Activated CD8-positive, alpha-beta memory T cell treated with anti-CD3 and anti-CD28 coated beads for 36 hours (primary cell): ENCODE measurements at regions not wholly inside any gene's neighbourhood (a gene's known extent, or its start where the extent isn't known, plus 50 kb on each side); places are given as distances from the start of the nearest gene placed in this dataset.

Experiments
- CTCF ChIA-PET: fragments of 350-600 bp; sonication (Branson Sonifier 250); formaldehyde crosslinking; loops from one replicate; lab custom pipeline; 2021; ENCODE audit warnings: antibody characterized with exemption; lab: Charles Lee
- POLR2A ChIA-PET: fragments of 350-600 bp; sonication (Branson Sonifier 250); formaldehyde crosslinking; loops from one replicate; lab custom pipeline; 2021; ENCODE audit warnings: antibody characterized with exemption; lab: Charles Lee

GRCh38 chr18:10030816-10031541 lies 117.2 kb downstream of the VAPA start:
- ChIA-PET CTCF (no interaction called here), POLR2A (no interaction called here)

- POLR2A ChIA-PET = no interaction called here
Measured at GRCh38 chr18:10032331-10033015, 118.7 kb downstream of the VAPA start.

GRCh38 chr18:10033016-10033399 lies 119.2 kb downstream of the VAPA start:
- ChIA-PET CTCF (no interaction called here), POLR2A (no interaction called here)

More at GRCh38 chr18:10032331-10033015, 118.7 kb downstream of the VAPA start:
- CTCF ChIA-PET = no interaction called here

GRCh38 chr18:10035281-10035991 lies 121.6 kb downstream of the VAPA start:
- CTCF ChIA-PET = no interaction called here
- POLR2A ChIA-PET = no interaction called here

GRCh38 chr18:10036479-10036878 lies 122.7 kb downstream of the VAPA start:
- POLR2A ChIA-PET = no interaction called here
- CTCF ChIA-PET = no interaction called here

- CTCF ChIA-PET = no interaction called here
Measured at GRCh38 chr18:10037181-10037580, 123.4 kb downstream of the VAPA start.

GRCh38 chr18:10038268-10038667 lies 124.5 kb downstream of the VAPA start:
- ChIA-PET CTCF (no interaction called here), POLR2A (no interaction called here)

More at GRCh38 chr18:10037181-10037580, 123.4 kb downstream of the VAPA start:
- POLR2A ChIA-PET = no interaction called here

- CTCF ChIA-PET = no interaction called here
Measured at GRCh38 chr18:10040287-10041011, 126.6 kb downstream of the VAPA start.

GRCh38 chr18:10041180-10041579 lies 127.4 kb downstream of the VAPA start:
- CTCF ChIA-PET = no interaction called here

More at GRCh38 chr18:10040287-10041011, 126.6 kb downstream of the VAPA start:
- POLR2A ChIA-PET = no interaction called here

GRCh38 chr18:10042492-10042891 lies 128.7 kb downstream of the VAPA start:
- POLR2A ChIA-PET = no interaction called here
- CTCF ChIA-PET = no interaction called here

More at GRCh38 chr18:10041180-10041579, 127.4 kb downstream of the VAPA start:
- POLR2A ChIA-PET = no interaction called here

- CTCF ChIA-PET = no interaction called here
- POLR2A ChIA-PET = no interaction called here
Measured at GRCh38 chr18:10044054-10044453, 130.2 kb downstream of the VAPA start.

GRCh38 chr18:10045296-10045891 lies 131.6 kb downstream of the VAPA start:
- POLR2A ChIA-PET = no interaction called here
- CTCF ChIA-PET = no interaction called here

GRCh38 chr18:10046178-10046807 lies 132.5 kb downstream of the VAPA start:
- POLR2A ChIA-PET = no interaction called here
- CTCF ChIA-PET = no interaction called here

- POLR2A ChIA-PET = no interaction called here
- CTCF ChIA-PET = no interaction called here
Measured at GRCh38 chr18:10047237-10047636, 133.4 kb downstream of the VAPA start.

- POLR2A ChIA-PET = no interaction called here
- CTCF ChIA-PET = no interaction called here
Measured at GRCh38 chr18:10049747-10050146, 135.9 kb downstream of the VAPA start.

GRCh38 chr18:10050956-10051355 lies 137.1 kb downstream of the VAPA start:
- CTCF ChIA-PET = no interaction called here

GRCh38 chr18:10051877-10052631 lies 138.2 kb downstream of the VAPA start:
- POLR2A ChIA-PET = no interaction called here
- CTCF ChIA-PET = no interaction called here

More at GRCh38 chr18:10050956-10051355, 137.1 kb downstream of the VAPA start:
- POLR2A ChIA-PET = no interaction called here

GRCh38 chr18:10052871-10053270 lies 139.1 kb downstream of the VAPA start:
- CTCF ChIA-PET = no interaction called here
- POLR2A ChIA-PET = no interaction called here
